ENCODE measurements at regions not wholly inside any gene's neighbourhood (a gene's known extent, or its start where the extent isn't known, plus 50 kb on each side); places are given as distances from the start of the nearest gene placed in this dataset.

- DNase-seq (ENCODE audit: low spot score) = no peak
Observed at GRCh38 chr11:70824605-70825245, 426.4 kb downstream of the CTTN start.

- DNase-seq (ENCODE audit: low spot score) = no peak
Observed at GRCh38 chr11:70825893-70826540, 426.4 kb downstream of the SHANK2 start.

GRCh38 chr11:70826541-70827335 lies 425.6 kb downstream of the SHANK2 start:
- DNase-seq (ENCODE audit: low spot score) = no peak

GRCh38 chr11:70828593-70829082 lies 423.7 kb downstream of the SHANK2 start:
- DNase-seq (ENCODE audit: low spot score) = no peak

- DNase-seq (ENCODE audit: low spot score) = no peak
Observed at GRCh38 chr11:70829134-70829885, 423.1 kb downstream of the SHANK2 start.

GRCh38 chr11:70829886-70830272 lies 422.5 kb downstream of the SHANK2 start:
- DNase-seq (ENCODE audit: low spot score) = no peak

GRCh38 chr11:70833011-70833410 lies 419.4 kb downstream of the SHANK2 start:
- DNase-seq (ENCODE audit: low spot score) = no peak

GRCh38 chr11:70833554-70833953 lies 418.8 kb downstream of the SHANK2 start:
- no peak for DNase-seq (ENCODE audit: low spot score)

- DNase-seq (ENCODE audit: low spot score) = no peak
Observed at GRCh38 chr11:70834277-70834940, 418.0 kb downstream of the SHANK2 start.

- DNase-seq (ENCODE audit: low spot score) = no peak
Observed at GRCh38 chr11:70834984-70835560, 417.3 kb downstream of the SHANK2 start.

GRCh38 chr11:70836071-70836470 lies 416.3 kb downstream of the SHANK2 start:
- DNase-seq (ENCODE audit: low spot score) = no peak

- DNase-seq (ENCODE audit: low spot score) = no peak
Observed at GRCh38 chr11:70838198-70838597, 414.2 kb downstream of the SHANK2 start.

- no peak for DNase-seq (ENCODE audit: low spot score)
Observed at GRCh38 chr11:70839851-70840250, 412.5 kb downstream of the SHANK2 start.

GRCh38 chr11:70841264-70841663 lies 411.1 kb downstream of the SHANK2 start:
- DNase-seq (ENCODE audit: low spot score) = no peak

GRCh38 chr11:70842256-70842655 lies 410.1 kb downstream of the SHANK2 start:
- DNase-seq (ENCODE audit: low spot score) = no peak

GRCh38 chr11:70842701-70843100 lies 409.7 kb downstream of the SHANK2 start:
- no peak for DNase-seq (ENCODE audit: low spot score)

- no peak for DNase-seq (ENCODE audit: low spot score)
Observed at GRCh38 chr11:70843906-70844305, 408.5 kb downstream of the SHANK2 start.

GRCh38 chr11:70844387-70844786 lies 408.0 kb downstream of the SHANK2 start:
- no peak for DNase-seq (ENCODE audit: low spot score)

- DNase-seq (ENCODE audit: low spot score) = no peak
Observed at GRCh38 chr11:70845591-70846041, 406.8 kb downstream of the SHANK2 start.

GRCh38 chr11:70846781-70847655 lies 405.4 kb downstream of the SHANK2 start:
- no peak for DNase-seq (ENCODE audit: low spot score)
